Glomerular visceral epithelial cell (primary cell): ENCODE measurements at regions not wholly inside any gene's neighbourhood (a gene's known extent, or its start where the extent isn't known, plus 50 kb on each side); places are given as distances from the start of the nearest gene placed in this dataset.
"Not testable (repeated sequence)": the region's sequence is repeated elsewhere in the genome, so short reads cannot be mapped to it uniquely, and the experiment has no call there.

ENCODE experiments used
- DNase-seq: peaks from one replicate; pipeline ENCODE4 v3.0.0-alpha.2; 2016; ENCODE audit errors: extremely low spot score

GRCh38 chr12:82529101-82529500 lies 157.6 kb upstream of the TMTC2 start:
- DNase-seq = no peak

DNA sequence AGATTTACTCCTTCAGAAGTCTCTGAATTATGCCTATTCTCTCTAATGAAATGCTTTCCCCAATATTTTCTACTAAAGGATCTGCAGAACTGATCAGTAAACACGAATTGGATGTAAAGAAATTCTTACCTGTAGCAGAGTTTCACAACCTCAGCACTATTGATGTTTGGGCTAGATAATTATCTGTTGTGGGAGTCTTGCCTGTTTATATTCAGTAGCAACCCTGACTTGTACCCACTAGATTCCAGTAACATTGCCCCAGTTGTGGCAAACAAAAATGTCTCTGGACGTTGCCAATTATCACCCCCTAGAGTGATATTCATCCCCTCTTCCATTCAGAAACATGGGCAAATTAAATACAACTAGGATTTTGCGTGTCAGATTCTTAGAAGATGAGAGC lies 156.8 kb upstream of the TMTC2 start:
- DNase-seq = no peak

- no peak for DNase-seq
These were observed 156.3 kb upstream of the TMTC2 start for GRCh38 chr12:82530394-82530793.

- DNase-seq = no peak
These were observed 153.4 kb upstream of the TMTC2 start for GRCh38 chr12:82533341-82533740.

DNA sequence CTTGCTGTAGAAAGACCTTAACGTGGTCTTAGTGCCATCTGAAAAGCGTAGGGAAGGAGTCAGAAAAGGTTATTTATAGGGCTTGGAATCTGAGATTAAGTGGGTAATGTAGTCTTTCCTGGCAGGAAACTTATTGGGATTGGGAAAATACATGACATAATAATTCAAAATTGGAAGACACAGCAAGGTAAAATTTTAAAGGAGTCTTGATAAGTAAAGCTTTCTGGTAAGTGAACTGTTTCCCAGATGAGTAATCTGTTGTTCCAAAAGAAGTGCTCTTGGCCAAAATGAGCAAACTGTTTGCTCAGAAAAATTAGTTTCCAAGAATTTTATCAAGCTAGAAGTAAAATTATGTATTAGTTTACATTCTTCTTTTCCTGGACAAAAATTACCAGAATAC lies 149.3 kb upstream of the TMTC2 start:
- no peak for DNase-seq

GRCh38 chr12:82554529-82554928 lies 132.2 kb upstream of the TMTC2 start:
- DNase-seq = peak; percentile 56

GRCh38 chr12:82555699-82556098 lies 131.0 kb upstream of the TMTC2 start:
- DNase-seq = no peak

GRCh38 chr12:82565966-82566365 lies 120.7 kb upstream of the TMTC2 start:
- no peak for DNase-seq

GRCh38 chr12:82567688-82568087 lies 119.0 kb upstream of the TMTC2 start:
- no peak for DNase-seq

DNA sequence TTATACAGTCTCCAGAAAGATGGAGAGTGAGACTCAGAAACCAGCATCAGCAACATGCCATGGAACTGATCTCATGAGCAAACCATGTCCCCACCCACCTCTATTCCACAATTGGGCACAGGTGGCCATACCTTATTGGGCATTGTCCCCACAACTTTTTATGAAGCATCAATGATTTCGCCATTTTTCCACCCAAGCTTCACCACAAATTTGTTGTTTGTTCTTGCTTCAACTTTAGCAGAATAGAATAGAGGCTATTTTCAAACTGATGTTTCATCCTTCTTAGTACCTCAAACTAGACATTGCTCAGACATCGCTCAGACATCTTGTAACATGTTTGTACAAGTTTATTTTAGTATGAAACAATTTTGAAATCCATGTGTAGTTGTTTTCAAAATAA lies 112.5 kb upstream of the TMTC2 start:
- DNase-seq = no peak

- no peak for DNase-seq
These were observed 108.0 kb upstream of the TMTC2 start for GRCh38 chr12:82578725-82579124.

GRCh38 chr12:82583756-82584155 lies 103.0 kb upstream of the TMTC2 start:
- no peak for DNase-seq

- DNase-seq = no peak
These were observed 93.6 kb upstream of the TMTC2 start for GRCh38 chr12:82593143-82593542.

DNA sequence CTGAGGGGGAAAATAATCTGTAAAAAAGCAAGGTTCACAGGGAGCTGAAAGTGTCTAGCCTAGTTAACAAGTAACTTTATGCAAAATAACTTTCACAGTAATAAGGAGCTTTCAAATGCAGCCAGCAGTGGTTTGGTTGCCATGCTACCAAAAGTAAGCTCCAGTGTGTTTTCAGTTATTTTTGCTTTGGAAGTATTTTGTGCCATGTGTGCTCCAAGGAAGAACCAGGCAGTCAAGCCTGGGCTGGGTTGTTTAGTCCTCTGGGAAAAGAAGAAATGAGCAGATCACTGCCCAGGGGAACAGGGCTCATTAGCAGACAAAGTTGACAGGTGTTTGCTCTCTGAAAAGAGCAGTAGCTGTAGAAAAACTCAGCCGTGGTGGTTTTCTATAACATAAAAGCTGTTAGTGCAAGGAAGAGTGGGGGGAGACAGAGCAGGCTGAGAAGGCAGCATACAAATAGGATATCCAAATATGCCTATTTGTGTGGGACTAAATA lies 92.8 kb upstream of the TMTC2 start:
- DNase-seq = peak; percentile 3

- DNase-seq = no peak
These were observed 90.8 kb upstream of the TMTC2 start for GRCh38 chr12:82595941-82596340.

- DNase-seq = no peak
These were observed 90.2 kb upstream of the TMTC2 start for GRCh38 chr12:82596483-82596882.

DNA sequence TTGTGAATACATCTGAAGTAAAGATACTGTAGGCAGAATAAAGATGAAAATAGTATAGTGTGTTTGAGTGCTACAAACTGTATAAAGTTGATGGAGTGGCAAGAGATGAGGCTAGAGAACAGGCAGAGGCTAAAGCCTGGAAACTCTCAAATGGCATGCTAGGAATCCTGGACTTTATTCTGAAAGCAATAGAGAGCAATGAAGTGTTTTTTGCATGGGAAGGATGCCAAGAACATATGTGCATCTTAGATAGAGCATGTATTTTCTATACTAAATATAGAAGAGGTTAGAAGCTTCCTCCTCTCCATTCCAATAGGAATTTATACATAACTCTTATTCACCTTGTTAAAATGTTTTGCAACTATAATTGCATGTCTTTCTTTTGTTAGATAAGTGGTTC lies 86.3 kb upstream of the TMTC2 start:
- no peak for DNase-seq

DNA sequence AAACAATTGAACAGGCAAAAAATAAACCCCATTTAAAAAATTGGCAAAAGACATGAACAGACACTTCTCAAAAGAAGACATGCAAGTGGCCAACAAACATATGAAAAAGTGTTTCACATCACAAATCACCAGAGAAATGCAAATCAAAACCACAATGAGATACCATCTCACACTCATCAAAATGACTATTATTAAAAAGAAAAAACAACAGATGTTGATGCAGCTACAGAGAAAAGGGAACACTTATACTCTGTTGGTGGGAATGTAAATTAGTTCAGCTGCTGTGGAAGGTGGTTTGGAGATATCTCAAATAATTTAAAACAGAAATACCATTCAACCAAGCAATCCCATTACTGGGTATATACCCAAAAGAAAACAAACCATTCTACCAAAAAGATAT lies 83.1 kb upstream of the TMTC2 start:
- DNase-seq = not testable (repeated sequence)

GRCh38 chr12:82605115-82605514 lies 81.6 kb upstream of the TMTC2 start:
- DNase-seq = no peak

DNA sequence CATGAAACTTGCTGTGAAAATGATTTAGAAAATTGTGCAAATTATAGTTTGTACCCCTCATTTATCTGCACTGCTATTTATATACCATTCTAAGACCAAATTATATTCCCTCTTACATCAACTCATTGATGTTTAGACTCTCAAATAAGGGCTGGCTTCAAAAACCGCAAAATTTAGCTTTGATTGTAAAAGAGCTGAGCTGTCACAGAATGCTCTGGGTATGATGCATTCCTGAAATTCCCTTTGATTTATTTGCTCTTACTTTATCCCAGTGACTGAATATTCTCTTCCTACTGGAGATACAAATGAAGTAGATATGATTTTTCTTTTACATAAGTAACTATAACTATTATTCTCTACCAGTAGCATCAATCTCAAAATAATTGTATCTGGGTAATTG lies 78.0 kb upstream of the TMTC2 start:
- peak; percentile 44 for DNase-seq

GRCh38 chr12:82609234-82609914 lies 77.3 kb upstream of the TMTC2 start:
- no peak for DNase-seq

DNA sequence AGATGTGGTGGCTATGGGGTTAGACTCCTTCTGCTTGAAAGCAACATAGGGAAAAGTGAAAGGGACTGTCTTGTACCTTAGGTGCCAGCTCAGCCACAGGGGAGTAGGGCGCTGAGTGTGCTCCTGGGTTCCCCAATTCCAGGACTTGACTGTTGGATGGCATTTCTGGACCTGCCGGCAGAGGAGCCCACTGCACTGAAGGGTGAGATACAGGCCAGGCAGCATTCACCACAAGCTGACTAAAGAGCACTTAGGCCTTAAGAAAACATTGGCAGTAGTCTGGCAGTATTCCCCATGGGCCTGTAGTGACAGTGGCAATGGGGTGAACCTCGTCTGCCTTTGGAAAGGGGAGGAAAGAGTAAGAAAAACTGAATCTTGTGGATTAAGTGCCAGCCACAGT lies 67.1 kb upstream of the TMTC2 start:
- DNase-seq = no peak

GRCh38 chr12:82620917-82621316 lies 65.8 kb upstream of the TMTC2 start:
- DNase-seq = no peak

DNA sequence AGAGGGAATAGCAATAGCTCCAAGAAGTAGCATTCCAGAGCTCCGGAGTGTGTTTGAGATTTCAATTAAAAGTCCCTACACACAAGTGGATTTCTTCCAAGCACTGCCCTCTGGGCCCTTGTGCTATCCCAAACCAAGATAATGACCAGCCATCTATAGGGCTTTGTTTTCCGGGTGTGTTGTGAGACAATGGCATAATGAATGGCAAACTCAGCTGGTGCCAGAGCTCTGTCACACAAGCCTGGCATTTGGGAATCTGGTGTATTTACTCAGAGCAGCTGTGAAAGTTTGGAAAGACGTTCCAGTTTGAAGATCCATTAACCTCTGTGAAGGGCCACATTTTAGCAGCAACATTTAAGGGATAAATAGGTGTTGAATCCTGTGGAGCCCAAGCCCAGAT lies 61.2 kb upstream of the TMTC2 start:
- DNase-seq = no peak
